ENCODE measurements at regions not wholly inside any gene's neighbourhood (a gene's known extent, or its start where the extent isn't known, plus 50 kb on each side); places are given as distances from the start of the nearest gene placed in this dataset. TPM values are rescaled to one million over a fixed set of nuclear protein-coding genes. Genes with fewer than 3 reads are reported as not detected.
"Not testable (repeated sequence)": the region's sequence is repeated elsewhere in the genome, so short reads cannot be mapped to it uniquely, and the experiment has no call there.

- DNase-seq (ENCODE audit: low read depth): no peak
- TF ChIP-seq CTCF (IDR thresholded peaks at IDR 0.05; ENCODE audit: insufficient read depth, low read depth, low read length): no peak
- no peak overlapping the region for H3K4me3 ChIP-seq (ENCODE audit: low read depth, low read length)
Measured at GRCh38 chr10:113497198-113497597, 55.7 kb upstream of the HABP2 start.

GRCh38 chr10:113498997-113499396, 53.9 kb upstream of the HABP2 start:
- no peak for TF ChIP-seq CTCF (IDR thresholded peaks at IDR 0.05; ENCODE audit: insufficient read depth, low read depth, low read length)
- H3K4me3 ChIP-seq (ENCODE audit: low read depth, low read length): no peak overlapping the region
- DNase-seq (ENCODE audit: low read depth): no peak

GRCh38 chr10:113499806-113500205, 53.0 kb upstream of the HABP2 start:
- TF ChIP-seq CTCF (IDR thresholded peaks at IDR 0.05; ENCODE audit: insufficient read depth, low read depth, low read length): no peak
- no peak overlapping the region for H3K4me3 ChIP-seq (ENCODE audit: low read depth, low read length)
- DNase-seq (ENCODE audit: low read depth): no peak

GRCh38 chr10:113501031-113501430, 51.8 kb upstream of the HABP2 start:
- not testable (repeated sequence) for H3K4me3 ChIP-seq (ENCODE audit: low read depth, low read length)

More at GRCh38 chr10:113501031-113501430, 51.8 kb upstream of the HABP2 start:
- not testable (repeated sequence) for DNase-seq (ENCODE audit: low read depth)

Small RNAs in the stretch of these regions (small RNA-seq; reads per million reads assigned to genes)
- not detected for gene RNU7-165P

Measured in fibroblast of villous mesenchyme (primary cell).